Fibroblast of gingiva (primary cell): ENCODE measurements at regions not wholly inside any gene's neighbourhood (a gene's known extent, or its start where the extent isn't known, plus 50 kb on each side); places are given as distances from the start of the nearest gene placed in this dataset.

Experiments
- DNase-seq: peaks from one replicate; pipeline ENCODE4 v3.0.0-alpha.2; 2011; ENCODE audit warnings: low read depth

GRCh38 chr22:48397531-48398180 lies 1430.0 kb downstream of the BRD1 start:
- no peak for DNase-seq

GRCh38 chr22:48396785-48397530 lies 1430.7 kb downstream of the BRD1 start:
- DNase-seq = no peak

- DNase-seq = no peak
Observed at GRCh38 chr22:48396091-48396784, 1431.4 kb downstream of the BRD1 start.

GRCh38 chr22:48395201-48395600 lies 1432.5 kb downstream of the BRD1 start:
- no peak for DNase-seq

GRCh38 chr22:48394787-48395186 lies 1432.9 kb downstream of the BRD1 start:
- DNase-seq = no peak

GRCh38 chr22:48393885-48394284 lies 1433.8 kb downstream of the BRD1 start:
- DNase-seq = no peak

GRCh38 chr22:48393041-48393370 lies 1434.7 kb downstream of the BRD1 start:
- DNase-seq = no peak

GRCh38 chr22:48391820-48392219 lies 1435.9 kb downstream of the BRD1 start:
- no peak for DNase-seq

- no peak for DNase-seq
Observed at GRCh38 chr22:48391171-48391711, 1436.4 kb downstream of the BRD1 start.

- no peak for DNase-seq
Observed at GRCh38 chr22:48389916-48390315, 1437.8 kb downstream of the BRD1 start.

- DNase-seq = no peak
Observed at GRCh38 chr22:48382197-48382596, 1445.5 kb downstream of the BRD1 start.

GRCh38 chr22:48380016-48380665 lies 1447.5 kb downstream of the BRD1 start:
- DNase-seq = no peak

- DNase-seq = no peak
Observed at GRCh38 chr22:48379371-48379770, 1448.3 kb downstream of the BRD1 start.

GRCh38 chr22:48378673-48379072 lies 1449.0 kb downstream of the BRD1 start:
- no peak for DNase-seq

GRCh38 chr22:48376936-48377712 lies 1450.5 kb downstream of the BRD1 start:
- DNase-seq = no peak

GRCh38 chr22:48376428-48376827 lies 1451.2 kb downstream of the BRD1 start:
- DNase-seq = no peak

GRCh38 chr22:48373626-48374173 lies 1454.0 kb downstream of the BRD1 start:
- no peak for DNase-seq

GRCh38 chr22:48372390-48372789 lies 1455.3 kb downstream of the BRD1 start:
- no peak for DNase-seq

- no peak for DNase-seq
Observed at GRCh38 chr22:48371391-48371790, 1456.3 kb downstream of the BRD1 start.

- DNase-seq = no peak
Observed at GRCh38 chr22:48370508-48371325, 1457.0 kb downstream of the BRD1 start.
